H1 (cell line): ENCODE measurements at regions not wholly inside any gene's neighbourhood (a gene's known extent, or its start where the extent isn't known, plus 50 kb on each side); places are given as distances from the start of the nearest gene placed in this dataset.

Experiments used
- CTCF ChIA-PET: fragments of 300-600 bp; sonication (Branson Sonifier 250); formaldehyde crosslinking; loops from one replicate; lab custom pipeline; 2021; ENCODE audit not compliant: partially characterized antibody; lab: Charles Lee
- POLR2A ChIA-PET: fragments of 300-600 bp; sonication (Branson Sonifier 250); formaldehyde crosslinking; loops from one replicate; lab custom pipeline; 2021; ENCODE audit warnings: inconsistent platforms; ENCODE audit not compliant: partially characterized antibody; lab: Charles Lee
- DNase-seq, 2 experiments: peaks; one replicate each; pipeline versions ENCODE4 v3.0.0 to v3.0.0-alpha.2; 2010 to 2022; ENCODE audit warnings: low spot score in 2 of 2, low read depth in 1 of 2, mixed read lengths in 1 of 2
- FAIRE-seq: peaks from 2 replicates; lab custom pipeline; 2011; peaks lifted over from hg19 to GRCh38; lab: Jason Lieb, UNC
- H2AFZ ChIP-seq: 2 replicates; pipeline ENCODE4 v1.8.1; 2012; ENCODE audit warnings: low read length, inconsistent platforms
- H2AK5ac ChIP-seq: 2 replicates; pipeline ENCODE4 v1.6.1; 2013; ENCODE audit warnings: low read depth, low read length
- H2BK120ac ChIP-seq: replicated peaks from 2 replicates; pipeline ENCODE3; 2013; ENCODE audit warnings: low read depth, low read length, inconsistent platforms
- H2BK12ac ChIP-seq: 2 replicates; pipeline ENCODE4 v1.6.1; 2013; ENCODE audit warnings: low read depth, low read length
- H2BK15ac ChIP-seq: 2 replicates; pipeline ENCODE4 v1.6.1; 2013; ENCODE audit warnings: low read length
- H2BK20ac ChIP-seq: 2 replicates; pipeline ENCODE4 v1.6.1; 2013; ENCODE audit warnings: low read length
- H2BK5ac ChIP-seq: 2 replicates; pipeline ENCODE4 v1.6.1; 2013; ENCODE audit warnings: low read depth, low read length
- H3K14ac ChIP-seq: 2 replicates; pipeline ENCODE4 v1.6.1; 2013; ENCODE audit warnings: inconsistent platforms; ENCODE audit not compliant: insufficient read length
- H3K18ac ChIP-seq: 2 replicates; pipeline ENCODE4 v1.6.1; 2013; ENCODE audit warnings: low read length; ENCODE audit errors: extremely low read depth
- H3K23ac ChIP-seq: 2 replicates; pipeline ENCODE4 v1.6.1; 2013; ENCODE audit warnings: inconsistent platforms; ENCODE audit not compliant: insufficient read length
- H3K23me2 ChIP-seq: 2 replicates; pipeline ENCODE4 v1.6.1; 2013; ENCODE audit warnings: low read depth, low read length
- H3K27ac ChIP-seq: 2 replicates; pipeline ENCODE4 v1.6.1; 2011; ENCODE audit warnings: low read depth, low read length, inconsistent platforms
- H3K27me3 ChIP-seq, 4 experiments: replicated peaks in 1 of 4; 1 replicate in 1 of 4; 2 replicates in 3 of 4; pipeline versions ENCODE4 v1.6.1 to v1.8.1; 2011 to 2013; ENCODE audit warnings: low read length in 3 of 4, mild to moderate bottlenecking in 3 of 4, inconsistent platforms in 2 of 4, mixed read lengths in 2 of 4, moderate library complexity in 1 of 4; ENCODE audit not compliant: control insufficient read depth in 3 of 4, insufficient read depth in 3 of 4; ENCODE audit errors: extremely low read depth in 1 of 4
- H3K36me3 ChIP-seq, 4 experiments: 2 replicates each; pipeline versions ENCODE4 v1.6.1 to v1.8.1; 2011 to 2013; ENCODE audit warnings: mild to moderate bottlenecking in 4 of 4, low read length in 3 of 4, moderate library complexity in 2 of 4, control low read depth in 1 of 4, inconsistent platforms in 1 of 4; ENCODE audit not compliant: insufficient read depth in 4 of 4, control insufficient read depth in 2 of 4
- H3K4ac ChIP-seq: replicated peaks from 2 replicates; pipeline ENCODE3; 2013; ENCODE audit warnings: low read length, low read depth, mixed read lengths, inconsistent platforms; ENCODE audit not compliant: insufficient read length
- H3K4me1 ChIP-seq, 4 experiments: replicated peaks in 1 of 4; 1 replicate in 1 of 4; 2 replicates in 3 of 4; pipeline versions ENCODE4 v1.6.1 to v1.8.1; 2011 to 2013; ENCODE audit warnings: low read length in 3 of 4, inconsistent platforms in 2 of 4, mixed read lengths in 1 of 4; ENCODE audit not compliant: insufficient read depth in 4 of 4, control insufficient read depth in 3 of 4
- H3K4me2 ChIP-seq, 2 experiments: 2 replicates each; pipeline versions ENCODE4 v1.6.1 to v1.8.1; 2011 to 2013; ENCODE audit warnings: low read depth in 2 of 2, low read length in 2 of 2, control low read depth in 1 of 2, inconsistent platforms in 1 of 2, mild to moderate bottlenecking in 1 of 2; ENCODE audit not compliant: insufficient read depth in 1 of 2
- H3K4me3 ChIP-seq, 4 experiments: fragments of 200-600, 300-600 bp in 1 of 4; sonication (generic), shearing (Covaris generic), sonication (Bioruptor Twin) in 1 of 4; 2 replicates each; pipeline versions ENCODE4 v1.5.1 to v1.8.1; 2011 to 2016; ENCODE audit warnings: low read length in 4 of 4, low read depth in 3 of 4, control low read depth in 2 of 4, inconsistent platforms in 2 of 4, mild to moderate bottlenecking in 2 of 4, mixed read lengths in 1 of 4, moderate library complexity in 1 of 4; ENCODE audit not compliant: insufficient read depth in 2 of 4; ENCODE audit errors: extremely low read depth in 1 of 4
- H3K56ac ChIP-seq: replicated peaks from 2 replicates; pipeline ENCODE3; 2013; ENCODE audit warnings: low read depth, mild to moderate bottlenecking, mixed read lengths, low read length, inconsistent platforms; ENCODE audit not compliant: insufficient read length
- H3K79me1 ChIP-seq: 2 replicates; pipeline ENCODE4 v1.6.1; 2013; ENCODE audit warnings: low read depth, low read length, control low read depth
- H3K79me2 ChIP-seq, 2 experiments: 2 replicates each; pipeline versions ENCODE4 v1.6.1 to v1.8.1; 2012 to 2013; ENCODE audit warnings: low read length in 2 of 2, mild to moderate bottlenecking in 2 of 2, inconsistent platforms in 1 of 2; ENCODE audit not compliant: insufficient read depth in 2 of 2, control insufficient read depth in 1 of 2
- H3K9ac ChIP-seq, 4 experiments: replicated peaks in 1 of 4; 1 replicate in 1 of 4; 2 replicates in 3 of 4; pipeline versions ENCODE4 v1.6.1 to v1.8.1; 2011 to 2013; ENCODE audit warnings: low read depth in 3 of 4, low read length in 3 of 4, control low read depth in 2 of 4, mild to moderate bottlenecking in 2 of 4, moderate library complexity in 2 of 4, inconsistent platforms in 1 of 4; ENCODE audit errors: extremely low read depth in 1 of 4
- H3K9me3 ChIP-seq, 2 experiments: 2 replicates each; pipeline versions ENCODE4 v1.6.1 to v1.8.1; 2012 to 2013; ENCODE audit warnings: mild to moderate bottlenecking in 2 of 2, moderate library complexity in 2 of 2, control low read depth in 1 of 2, inconsistent platforms in 1 of 2, low read depth in 1 of 2, low read length in 1 of 2, mixed read lengths in 1 of 2; ENCODE audit not compliant: insufficient read depth in 2 of 2
- H4K20me1 ChIP-seq, 2 experiments: replicated peaks in 1 of 2; 2 replicates each; pipeline versions ENCODE3 to v1.8.1; 2011 to 2013; ENCODE audit warnings: inconsistent platforms in 2 of 2, low read length in 2 of 2, mild to moderate bottlenecking in 1 of 2; ENCODE audit not compliant: insufficient read depth in 2 of 2, control insufficient read depth in 1 of 2
- H4K5ac ChIP-seq: 2 replicates; pipeline ENCODE4 v1.6.1; 2013; ENCODE audit warnings: low read length, low read depth, mixed read lengths, inconsistent platforms; ENCODE audit not compliant: insufficient read length
- H4K8ac ChIP-seq: 2 replicates; pipeline ENCODE4 v1.8.0; 2013; ENCODE audit warnings: mild to moderate bottlenecking, moderate library complexity, low read length, inconsistent platforms; ENCODE audit not compliant: insufficient read depth; ENCODE audit errors: extremely low read depth
- H4K91ac ChIP-seq: replicated peaks from 2 replicates; pipeline ENCODE3; 2013; ENCODE audit warnings: low read length, mixed read lengths, inconsistent platforms; ENCODE audit not compliant: insufficient read length
- ATF3 ChIP-seq: IDR thresholded peaks from 2 replicates; pipeline ENCODE4 v1.6.1; 2011; ENCODE audit warnings: low read depth, mild to moderate bottlenecking, low read length; ENCODE audit not compliant: insufficient read depth
- BRCA1 ChIP-seq: IDR thresholded peaks from 2 replicates; pipeline ENCODE4 v1.6.1; 2012; ENCODE audit warnings: low read depth, low read length, improper control_type of control experiment
- CREB1 ChIP-seq: IDR thresholded peaks from 2 replicates; pipeline ENCODE4 v1.6.1; 2012; ENCODE audit warnings: inconsistent platforms
- EGR1 ChIP-seq: IDR thresholded peaks from 2 replicates; pipeline ENCODE4 v1.6.1; 2011; ENCODE audit warnings: low read depth, low read length, borderline replicate concordance
- EZH2 ChIP-seq: fragments of 200-600 bp; sonication (generic); IDR thresholded peaks from 2 replicates; pipeline ENCODE4 v1.7.1; 2012; ENCODE audit warnings: low read depth, mild to moderate bottlenecking, moderate library complexity, low read length, inconsistent platforms; ENCODE audit not compliant: severe bottlenecking
- HDAC2 ChIP-seq, 2 experiments: fragments of 300-600 bp in 1 of 2; sonication (generic) in 1 of 2; IDR thresholded peaks; 2 replicates each; pipeline ENCODE4 v1.6.1; 2011 to 2012; ENCODE audit warnings: low read depth in 2 of 2, low read length in 2 of 2, mild to moderate bottlenecking in 2 of 2, moderate library complexity in 2 of 2, borderline replicate concordance in 1 of 2, inconsistent platforms in 1 of 2
- KDM1A ChIP-seq: fragments of 200-600, 300-600 bp; sonication (generic); IDR thresholded peaks from 2 replicates; pipeline ENCODE4 v1.7.1; 2016; ENCODE audit warnings: mild to moderate bottlenecking, low read length, borderline replicate concordance
- POU5F1 ChIP-seq: IDR thresholded peaks from 2 replicates; pipeline ENCODE4 v1.6.1; 2011; ENCODE audit warnings: low read depth, mild to moderate bottlenecking, low read length, moderate library complexity
- RAD21 ChIP-seq, 2 experiments: IDR thresholded peaks in 1 of 2; conservative IDR thresholded peaks in 1 of 2; 2 replicates each; pipeline ENCODE4 v1.6.1; 2011; ENCODE audit warnings: low read depth in 2 of 2, low read length in 2 of 2, improper control_type of control experiment in 1 of 2, inconsistent platforms in 1 of 2, mild to moderate bottlenecking in 1 of 2, moderate library complexity in 1 of 2
- RNF2 ChIP-seq: fragments of 200-900, 300-1000 bp; sonication (generic); IDR thresholded peaks from 2 replicates; pipeline ENCODE4 v1.7.1; 2016; ENCODE audit warnings: borderline replicate concordance, low read depth, mild to moderate bottlenecking, antibody characterized with exemption, low read length; ENCODE audit not compliant: poor library complexity, severe bottlenecking; ENCODE audit errors: missing control alignments
- SRF ChIP-seq: IDR thresholded peaks from 2 replicates; pipeline ENCODE4 v1.6.1; 2011; ENCODE audit warnings: mild to moderate bottlenecking, low read depth, low read length, moderate library complexity
- USF2 ChIP-seq: IDR thresholded peaks from 2 replicates; pipeline ENCODE4 v1.6.1; 2011; ENCODE audit warnings: low read length, improper control_type of control experiment
- WGBS, 2 experiments: shearing (Covaris generic) in 1 of 2; methylation state at CpG; one replicate each; pipeline versions ENCODE4 v1.1.6 to v1.1.7; 2013 to 2015; ENCODE audit warnings: low lambda C conversion rate in 2 of 2, mixed read lengths in 2 of 2, inconsistent platforms in 1 of 2, low coverage in 1 of 2, missing lambda C conversion rate in 1 of 2; ENCODE audit not compliant: insufficient replicate concordance in 2 of 2, insufficient coverage in 1 of 2, insufficient read length in 1 of 2; ENCODE audit errors: extremely low coverage in 1 of 2, missing lambda C conversion rate in 1 of 2; 5-methylcytosine and 5-hydroxymethylcytosine counted together

GRCh38 chr10:113458944-113459343 is 93.9 kb upstream of the HABP2 start:
- Histone ChIP-seq H4K91ac (no peak overlapping the region), H3K4me1 (peaks cover 0 to 4% (median 2%) of the 10 kb centered on the region in 4 experiments; a peak in 1 of 7 replicates), H3K4me3 (no peak overlapping the region), H3K4me2 (no peak overlapping the region), H3K27ac (no peak overlapping the region), H2BK12ac (no peak overlapping the region), H3K23ac (no peak overlapping the region), H4K8ac (no peak overlapping the region), H2AK5ac (no peak overlapping the region), H2BK20ac (no peak overlapping the region), H3K9me3 (no peaks in the 10 kb centered on the region), H3K14ac (no peak overlapping the region), H3K36me3 (no peaks in the 10 kb centered on the region), H2BK5ac (no peak overlapping the region), H3K23me2 (no peaks in the 10 kb centered on the region), H3K4ac (no peak overlapping the region), H4K5ac (no peak overlapping the region), H3K9ac (no peak overlapping the region), H3K56ac (no peak overlapping the region), H4K20me1 (no peaks in the 10 kb centered on the region), H2AFZ (no peak overlapping the region), H2BK15ac (no peak overlapping the region), H3K79me2 (no peaks in the 10 kb centered on the region), H3K79me1 (no peaks in the 10 kb centered on the region), H2BK120ac (no peak overlapping the region), H3K18ac (no peak overlapping the region), H3K27me3 (no peaks in the 10 kb centered on the region)
- ChIA-PET POLR2A (no interaction called here), CTCF (interaction anchor here (0.6 to 1.2 kb wide), 3 partner anchors 8 to 62 kb away, joined by 3 to 4 read pairs (median 3); no protein-coding TSS in a partner anchor)
- 92% methylated on average over 5 of the region's 5 CpGs; no CpG with 5 or more reads in 1 of the 2 experiments for WGBS, 2 experiments
- DNase-seq (no peak), FAIRE-seq (no peak)
- no peak for TF ChIP-seq ATF3
- no peak for TF ChIP-seq KDM1A
- TF ChIP-seq BRCA1 = no peak
- no peak for TF ChIP-seq HDAC2 (IDR thresholded peaks at IDR 0.05; ENCODE audit: borderline replicate concordance in 1 of 2, low read depth in 2 of 2, low read length in 2 of 2)
- no peak for TF ChIP-seq USF2
- TF ChIP-seq EZH2 = no peak
- no peak for TF ChIP-seq RAD21 (IDR thresholded peaks at IDR 0.05 in 1 of 2, conservative IDR thresholded peaks at IDR 0.05 in 1 of 2; ENCODE audit: low read depth in 2 of 2, low read length in 2 of 2)
- TF ChIP-seq SRF = no peak
- TF ChIP-seq POU5F1 = no peak
- no peak for TF ChIP-seq RNF2
- no peak for TF ChIP-seq EGR1
- no peak for TF ChIP-seq CREB1
